Adrenal gland (tissue), 9 donors: ENCODE measurements at regions not wholly inside any gene's neighbourhood (a gene's known extent, or its start where the extent isn't known, plus 50 kb on each side); places are given as distances from the start of the nearest gene placed in this dataset.

Source experiments
- DNase-seq, 7 donors: peaks; one replicate each; pipeline ENCODE4 v3.0.0-alpha.2; 2019 to 2020
- H3K27ac ChIP-seq, 5 donors: fragments of 200-600 bp; sonication (generic) in 4 of 5; 1 replicate in 3 of 5; 2 replicates in 2 of 5; pipeline versions ENCODE4 v1.5.1 to v1.8.0; 2016 to 2020; ENCODE audit warnings: mild to moderate bottlenecking in 1 of 5
- H3K27me3 ChIP-seq: fragments of 200-600 bp; 2 replicates; pipeline ENCODE4 v1.8.0; 2021
- H3K36me3 ChIP-seq, 2 donors: fragments of 200-600 bp; replicated peaks in 1 of 2; 1 replicate in 1 of 2; 2 replicates in 1 of 2; pipeline versions ENCODE4 v1.5.1 to v1.8.0; 2018 to 2022
- H3K4me1 ChIP-seq, 2 donors: fragments of 200-600 bp; replicated peaks in 1 of 2; 1 replicate in 1 of 2; 2 replicates in 1 of 2; pipeline versions ENCODE4 v1.5.1 to v1.8.0; 2018 to 2021
- H3K4me3 ChIP-seq, 4 donors: fragments of 200-600 bp; sonication (generic) in 3 of 4; one replicate each; pipeline ENCODE4 v1.5.1; 2016 to 2018
- H3K9me3 ChIP-seq, 3 donors: fragments of 200-600 bp; sonication (generic) in 1 of 3; replicated peaks in 1 of 3; 1 replicate in 2 of 3; 2 replicates in 1 of 3; pipeline versions ENCODE4 v1.5.1 to v1.8.0; 2016 to 2021
- POLR2A ChIP-seq, 2 donors: fragments of 450-650 bp; IDR thresholded peaks; one replicate each; pipeline ENCODE4 v1.6.1; 2017; ENCODE audit warnings: antibody characterized with exemption in 2 of 2, mild to moderate bottlenecking in 2 of 2, moderate library complexity in 1 of 2
- WGBS, 4 donors: extraction: QIAGEN DNeasy Blood & Tissue Kit in 2 of 4; methylation state at CpG; one replicate each; pipeline versions ENCODE4 v1.1.5 to v1.1.7; 2013 to 2017; 5-methylcytosine and 5-hydroxymethylcytosine counted together
- intact Hi-C, 2 donors: fragments of 100-400 bp; cut with DNase I; formaldehyde crosslinking; loops; one replicate each; pipeline versions ENCODE4 v1.14.1 to v1.15.0; 2022 to 2023
- TF ChIP-seq, protein P1 (sequence below), 6 experiments: fragments of 450-650 bp in 4 of 6; fragments of 200-600 bp in 2 of 6; sonication (generic) in 1 of 6; IDR thresholded peaks; 1 replicate in 5 of 6; 2 replicates in 1 of 6; pipeline versions ENCODE4 v1.5.1 to v1.8.0; 2016 to 2021; ENCODE audit warnings: antibody characterized with exemption in 6 of 6, mild to moderate bottlenecking in 2 of 6, moderate library complexity in 1 of 6
- donor health status: healthy with polysubstance abuse.
- donor health status: Bipolar disorder and iron deficiency.
- donor health status: DM: yes; HTN: yes; CAD: no.
- donor health status: DM: no; HTN: no; CAD: no.
- donor health status: DM: no; HTN: no; CAD: no.

- DNase-seq = no peak
- H3K27ac ChIP-seq = no peak overlapping the region
- no peaks in the 10 kb centered on the region for H3K4me1 ChIP-seq
- no peaks in the 10 kb centered on the region for H3K27me3 ChIP-seq
- WGBS, 4 donors = 73 to 87% (median 78%) methylated on average over 2 of the region's 2 CpGs
- TF ChIP-seq, protein P1, sequence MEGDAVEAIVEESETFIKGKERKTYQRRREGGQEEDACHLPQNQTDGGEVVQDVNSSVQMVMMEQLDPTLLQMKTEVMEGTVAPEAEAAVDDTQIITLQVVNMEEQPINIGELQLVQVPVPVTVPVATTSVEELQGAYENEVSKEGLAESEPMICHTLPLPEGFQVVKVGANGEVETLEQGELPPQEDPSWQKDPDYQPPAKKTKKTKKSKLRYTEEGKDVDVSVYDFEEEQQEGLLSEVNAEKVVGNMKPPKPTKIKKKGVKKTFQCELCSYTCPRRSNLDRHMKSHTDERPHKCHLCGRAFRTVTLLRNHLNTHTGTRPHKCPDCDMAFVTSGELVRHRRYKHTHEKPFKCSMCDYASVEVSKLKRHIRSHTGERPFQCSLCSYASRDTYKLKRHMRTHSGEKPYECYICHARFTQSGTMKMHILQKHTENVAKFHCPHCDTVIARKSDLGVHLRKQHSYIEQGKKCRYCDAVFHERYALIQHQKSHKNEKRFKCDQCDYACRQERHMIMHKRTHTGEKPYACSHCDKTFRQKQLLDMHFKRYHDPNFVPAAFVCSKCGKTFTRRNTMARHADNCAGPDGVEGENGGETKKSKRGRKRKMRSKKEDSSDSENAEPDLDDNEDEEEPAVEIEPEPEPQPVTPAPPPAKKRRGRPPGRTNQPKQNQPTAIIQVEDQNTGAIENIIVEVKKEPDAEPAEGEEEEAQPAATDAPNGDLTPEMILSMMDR (IDR thresholded peaks at IDR 0.05) = no peak
- no peak for TF ChIP-seq POLR2A (IDR thresholded peaks at IDR 0.05)
- no peak overlapping the region for H3K4me3 ChIP-seq
- H3K36me3 ChIP-seq = no peaks in the 10 kb centered on the region
- no peaks in the 10 kb centered on the region for H3K9me3 ChIP-seq
- intact Hi-C loops = no loop called here
Measured at GRCh38 chr2:164351536-164351935, 269.7 kb downstream of the GRB14 start.

DNA sequence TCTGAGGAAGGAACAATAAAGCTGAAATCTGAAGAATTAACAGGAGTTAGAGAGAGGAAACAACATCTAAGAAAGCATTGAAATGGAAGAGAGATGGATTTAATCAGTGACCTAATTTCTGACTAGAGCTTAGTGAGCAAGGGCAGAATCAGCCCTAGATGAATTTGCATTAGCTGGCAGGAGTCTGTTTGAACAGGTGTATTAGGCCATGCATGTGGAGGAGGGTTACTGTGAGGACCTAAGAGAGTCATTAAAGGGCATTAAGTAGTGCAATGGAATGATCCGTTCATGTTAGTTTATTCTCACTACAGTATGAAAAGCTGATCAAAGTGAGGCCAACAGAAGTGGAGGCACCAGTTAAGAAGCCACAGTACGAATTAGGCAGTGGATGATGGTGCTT, 285.3 kb downstream of the GRB14 start:
- TF ChIP-seq, protein P1 (IDR thresholded peaks at IDR 0.05) = no peak
- TF ChIP-seq POLR2A (IDR thresholded peaks at IDR 0.05) = no peak
- no peaks in the 10 kb centered on the region for H3K4me1 ChIP-seq
- no peak overlapping the region for H3K4me3 ChIP-seq
- intact Hi-C loops = no loop called here
- no peak overlapping the region for H3K27ac ChIP-seq
- H3K9me3 ChIP-seq = no peaks in the 10 kb centered on the region
- H3K36me3 ChIP-seq = no peaks in the 10 kb centered on the region
- no peaks in the 10 kb centered on the region for H3K27me3 ChIP-seq
- no peak for DNase-seq
- WGBS, 4 donors = 58 to 63% (median 62%) methylated on average over 2 of the region's 2 CpGs

- Histone ChIP-seq H3K27me3 (no peaks in the 10 kb centered on the region), H3K27ac (no peak overlapping the region), H3K9me3 (no peaks in the 10 kb centered on the region), H3K36me3 (no peaks in the 10 kb centered on the region), H3K4me3 (no peak overlapping the region), H3K4me1 (no peaks in the 10 kb centered on the region)
- TF ChIP-seq POLR2A (IDR thresholded peaks at IDR 0.05) = no peak
- TF ChIP-seq, protein P1 (IDR thresholded peaks at IDR 0.05) = no peak
- 73 to 85% (median 79%) methylated on average over 2 of the region's 2 CpGs for WGBS, 4 donors
- no peak for DNase-seq
- intact Hi-C loops = no loop called here
Measured at GRCh38 chr2:164335128-164335527, 286.2 kb downstream of the GRB14 start.

DNA sequence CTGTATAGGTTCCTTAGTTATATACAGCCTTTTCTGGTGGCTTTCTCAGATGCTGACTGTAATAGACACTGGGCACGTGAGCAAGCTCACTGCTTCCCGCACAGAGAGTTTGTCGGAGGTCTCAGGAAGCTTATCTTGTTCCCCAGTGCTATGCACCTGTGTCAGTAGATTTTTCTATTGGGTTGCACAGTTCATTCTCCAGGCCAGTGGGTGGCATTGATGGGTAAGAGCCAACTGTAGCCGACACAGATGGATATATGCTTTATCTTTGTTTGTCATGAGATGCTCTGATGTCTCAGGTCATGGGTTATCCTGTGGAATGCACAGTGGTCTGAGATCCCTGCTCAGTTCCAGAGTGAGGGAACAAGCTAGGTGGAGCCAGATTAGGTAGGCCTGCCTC, 293.0 kb downstream of the GRB14 start:
- intact Hi-C loops = no loop called here
- WGBS, 4 donors = 73 to 84% (median 82%) methylated on average over 4 of the region's 4 CpGs
- no peaks in the 10 kb centered on the region for H3K36me3 ChIP-seq
- TF ChIP-seq, protein P1 (IDR thresholded peaks at IDR 0.05) = no peak
- TF ChIP-seq POLR2A (IDR thresholded peaks at IDR 0.05) = no peak
- no peak overlapping the region for H3K27ac ChIP-seq
- no peaks in the 10 kb centered on the region for H3K27me3 ChIP-seq
- no peaks in the 10 kb centered on the region for H3K4me1 ChIP-seq
- no peaks in the 10 kb centered on the region for H3K9me3 ChIP-seq
- no peak overlapping the region for H3K4me3 ChIP-seq
- no peak for DNase-seq
